GM20000 (cell line): ENCODE measurements at regions not wholly inside any gene's neighbourhood (a gene's known extent, or its start where the extent isn't known, plus 50 kb on each side); places are given as distances from the start of the nearest gene placed in this dataset.
"Not testable (repeated sequence)": the region's sequence is repeated elsewhere in the genome, so short reads cannot be mapped to it uniquely, and the experiment has no call there.

Experiments
- DNase-seq: peaks from one replicate; pipeline ENCODE4 v3.0.0; 2012; ENCODE audit warnings: low spot score
- TF ChIP-seq, protein P1 (sequence below): IDR thresholded peaks from 2 replicates; pipeline ENCODE4 v1.5.1; 2012; ENCODE audit warnings: mild to moderate bottlenecking, control low read depth; ENCODE audit errors: extremely low read depth, missing control alignments

DNA sequence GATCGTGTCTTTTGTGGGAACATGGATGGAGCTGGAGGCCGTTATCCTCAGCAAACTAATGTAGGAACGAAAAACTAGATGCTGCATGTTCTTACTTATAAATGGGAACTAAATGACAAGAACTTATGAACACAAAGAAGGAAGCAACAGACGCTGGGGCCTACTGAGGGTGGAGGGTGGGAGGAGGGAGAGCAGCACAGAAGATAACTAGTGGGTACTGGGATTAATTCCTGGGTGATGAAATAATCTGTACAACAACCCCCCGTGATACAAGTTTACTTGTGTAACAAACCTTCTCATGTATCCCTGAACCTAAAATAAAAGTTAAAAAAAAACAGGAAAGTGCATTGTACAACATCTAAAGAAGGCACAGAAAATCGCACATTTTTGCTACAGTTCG, 59.0 kb upstream of the TMEM170B start:
- no peak for DNase-seq
- TF ChIP-seq, protein P1, sequence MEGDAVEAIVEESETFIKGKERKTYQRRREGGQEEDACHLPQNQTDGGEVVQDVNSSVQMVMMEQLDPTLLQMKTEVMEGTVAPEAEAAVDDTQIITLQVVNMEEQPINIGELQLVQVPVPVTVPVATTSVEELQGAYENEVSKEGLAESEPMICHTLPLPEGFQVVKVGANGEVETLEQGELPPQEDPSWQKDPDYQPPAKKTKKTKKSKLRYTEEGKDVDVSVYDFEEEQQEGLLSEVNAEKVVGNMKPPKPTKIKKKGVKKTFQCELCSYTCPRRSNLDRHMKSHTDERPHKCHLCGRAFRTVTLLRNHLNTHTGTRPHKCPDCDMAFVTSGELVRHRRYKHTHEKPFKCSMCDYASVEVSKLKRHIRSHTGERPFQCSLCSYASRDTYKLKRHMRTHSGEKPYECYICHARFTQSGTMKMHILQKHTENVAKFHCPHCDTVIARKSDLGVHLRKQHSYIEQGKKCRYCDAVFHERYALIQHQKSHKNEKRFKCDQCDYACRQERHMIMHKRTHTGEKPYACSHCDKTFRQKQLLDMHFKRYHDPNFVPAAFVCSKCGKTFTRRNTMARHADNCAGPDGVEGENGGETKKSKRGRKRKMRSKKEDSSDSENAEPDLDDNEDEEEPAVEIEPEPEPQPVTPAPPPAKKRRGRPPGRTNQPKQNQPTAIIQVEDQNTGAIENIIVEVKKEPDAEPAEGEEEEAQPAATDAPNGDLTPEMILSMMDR = no peak

DNA sequence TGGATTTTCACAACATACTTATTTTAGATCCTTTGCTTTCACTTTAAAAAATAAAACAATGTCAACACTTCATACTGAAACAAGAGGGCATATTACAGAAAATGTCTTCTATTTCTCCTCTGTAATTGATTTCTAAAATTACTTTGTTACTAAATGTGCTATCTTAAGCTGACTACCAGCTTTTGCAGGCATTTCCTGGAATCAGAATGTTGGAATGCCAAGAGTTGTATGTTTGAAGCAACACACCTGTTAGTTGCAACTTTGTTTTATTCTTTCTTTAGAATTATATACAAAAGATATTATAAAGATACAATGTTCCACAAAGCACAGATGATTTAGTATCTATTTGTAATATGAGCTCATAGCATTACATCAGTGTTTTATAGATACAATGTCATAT, 62.5 kb upstream of the TMEM170B start:
- DNase-seq = no peak
- TF ChIP-seq, protein P1 = no peak

DNA sequence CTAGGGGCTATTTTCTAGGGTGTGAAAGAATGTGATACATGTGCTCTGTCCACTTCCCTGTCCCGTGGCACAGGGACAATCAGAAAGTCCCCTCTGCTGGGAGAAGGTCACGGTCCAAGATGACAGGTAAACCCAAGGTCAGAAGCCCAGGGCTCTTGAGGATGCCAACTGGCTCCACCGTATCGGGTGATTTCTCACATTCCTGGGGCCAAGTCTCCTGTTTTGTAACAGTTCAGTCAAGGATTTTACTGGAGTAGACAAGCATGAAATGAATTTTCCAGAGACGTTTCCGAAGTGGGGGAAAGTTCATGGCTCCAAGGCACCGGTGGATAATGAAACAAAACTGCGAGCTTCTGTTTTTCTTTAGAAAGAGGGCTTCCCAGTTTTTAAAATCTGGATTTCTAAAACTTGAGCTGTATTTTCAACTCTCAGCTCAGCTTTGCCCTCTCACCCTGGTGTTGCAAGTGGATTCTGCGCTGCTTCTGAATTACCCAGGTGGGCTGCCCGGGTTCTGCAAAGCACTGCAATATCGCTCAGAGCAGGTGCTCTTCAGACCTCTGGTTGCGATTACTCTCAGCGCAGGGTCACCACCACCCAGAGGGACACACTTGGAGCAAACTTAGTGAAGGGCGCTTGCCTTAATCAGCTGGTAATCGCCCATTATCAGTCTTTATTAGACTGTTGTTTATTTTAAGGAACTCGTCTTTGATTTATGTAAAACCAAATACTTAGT, 64.4 kb upstream of the TMEM170B start:
- no peak for DNase-seq
- TF ChIP-seq, protein P1 = no peak

DNA sequence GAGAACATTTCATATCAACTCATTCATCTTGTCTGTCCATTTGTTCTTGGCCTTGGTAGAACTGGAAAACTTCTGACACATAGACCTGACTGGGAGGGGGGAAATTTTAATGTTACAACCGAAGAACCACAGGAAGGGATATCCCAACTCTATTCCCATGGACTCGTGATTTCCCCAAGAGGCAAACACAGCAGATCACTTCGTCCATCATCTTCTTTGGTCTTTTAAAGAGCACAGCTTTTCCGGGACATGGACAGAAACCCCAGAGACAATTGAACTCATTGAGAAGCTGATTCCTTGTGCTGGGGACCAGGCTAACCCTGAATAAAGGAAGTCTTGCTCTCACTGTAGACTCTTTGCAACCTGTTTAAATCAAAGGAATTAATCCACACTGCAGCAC, 66.3 kb upstream of the TMEM170B start:
- no peak for DNase-seq
- TF ChIP-seq, protein P1 = no peak

DNA sequence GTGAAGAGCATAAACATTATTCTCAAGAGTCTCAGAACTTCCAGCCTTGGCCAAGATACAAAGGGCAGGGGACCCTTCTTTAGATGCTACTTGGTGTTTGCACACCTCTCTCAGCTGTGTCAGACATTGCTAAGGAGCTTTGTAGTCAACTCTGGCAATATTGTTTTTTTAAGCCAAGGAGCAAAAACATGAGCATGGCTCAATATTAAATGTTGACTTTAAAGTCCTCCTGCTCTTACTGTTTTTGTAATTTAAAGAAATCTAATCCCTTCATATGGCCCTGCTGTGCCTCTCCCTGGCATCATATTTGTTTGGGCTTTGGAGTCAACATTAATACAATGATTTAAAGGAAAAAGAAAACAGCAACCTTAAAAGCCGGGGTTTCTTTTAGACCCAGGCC, 67.9 kb upstream of the TMEM170B start:
- TF ChIP-seq, protein P1 = no peak
- DNase-seq = no peak

DNA sequence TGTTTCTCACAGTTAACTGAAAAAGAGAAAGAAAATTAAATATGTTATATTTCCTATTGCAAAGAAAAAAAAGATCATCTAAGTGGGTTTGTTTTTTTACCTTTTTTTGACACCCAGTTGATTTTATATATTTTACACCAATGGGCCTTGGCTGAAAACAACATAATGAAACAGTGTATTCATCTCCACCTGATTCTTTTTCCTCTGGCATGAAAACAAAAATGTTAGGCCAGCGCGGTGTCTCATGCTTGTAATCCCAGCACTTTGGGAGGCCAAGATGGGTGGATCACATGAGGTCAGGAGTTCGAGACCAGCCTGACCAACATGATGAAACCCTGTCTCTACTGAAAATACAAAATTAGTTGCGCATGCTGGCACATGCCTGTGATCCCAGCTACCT, 69.3 kb upstream of the TMEM170B start:
- not testable (repeated sequence) for DNase-seq

DNA sequence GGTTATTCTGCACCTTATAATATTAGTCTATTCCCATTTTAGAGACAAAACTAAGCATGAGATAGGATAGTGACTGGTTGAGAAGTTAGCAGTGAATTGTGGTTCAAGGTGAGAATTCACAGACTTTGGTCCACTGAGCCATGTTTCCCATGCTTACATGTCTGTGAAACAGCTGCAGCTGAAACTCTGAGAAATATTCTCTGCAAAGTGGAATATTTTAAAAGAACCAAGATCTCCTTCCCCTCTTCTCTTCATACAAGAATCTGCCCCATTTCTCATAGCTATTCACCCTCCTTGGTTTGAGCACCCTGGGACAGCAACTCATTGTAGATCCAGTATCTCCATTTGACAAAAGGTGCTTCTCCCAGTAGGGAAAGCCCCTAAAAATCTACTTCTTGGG, 70.2 kb upstream of the TMEM170B start:
- DNase-seq = peak; percentile 18
- TF ChIP-seq, protein P1 = no peak

DNA sequence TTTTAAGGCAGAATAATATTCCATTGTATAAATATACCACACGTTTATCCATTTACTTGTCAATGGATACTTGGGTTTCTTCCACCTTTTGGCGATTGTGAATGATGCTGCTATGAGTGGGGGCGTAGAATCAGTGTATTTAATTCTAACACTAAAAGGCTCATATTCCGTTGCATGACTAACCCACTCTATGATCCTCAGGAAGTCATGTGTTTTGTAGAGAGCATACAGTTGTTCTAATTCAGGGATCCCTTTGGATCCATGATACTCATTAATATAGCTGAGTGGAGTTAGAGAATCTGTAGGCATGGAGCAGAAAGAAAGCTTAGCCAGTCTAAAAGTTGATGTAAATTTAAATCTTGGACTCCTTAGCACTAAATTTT, 74.2 kb upstream of the TMEM170B start:
- DNase-seq = no peak
- TF ChIP-seq, protein P1 = no peak
